ENCODE measurements at regions not wholly inside any gene's neighbourhood (a gene's known extent, or its start where the extent isn't known, plus 50 kb on each side); places are given as distances from the start of the nearest gene placed in this dataset.
"Not testable (repeated sequence)": the region's sequence is repeated elsewhere in the genome, so short reads cannot be mapped to it uniquely, and the experiment has no call there.

- DNase-seq, result no peak
Observed at GRCh38 chr6:160804639-160805038, 102.6 kb downstream of the PLG start.

- no peak for DNase-seq
Observed at GRCh38 chr6:160808263-160808662, 106.2 kb downstream of the PLG start.

GRCh38 chr6:160810238-160810637, 108.2 kb downstream of the PLG start:
- no peak for DNase-seq

- no peak for DNase-seq
Observed at GRCh38 chr6:160812097-160812496, 110.1 kb downstream of the PLG start.

GRCh38 chr6:160818934-160819333, 116.9 kb downstream of the PLG start:
- no peak for DNase-seq

- not testable (repeated sequence) for DNase-seq
Observed at GRCh38 chr6:160820661-160821060, 118.6 kb downstream of the PLG start.

- no peak for DNase-seq
Observed at GRCh38 chr6:160831739-160832138, 129.7 kb downstream of the PLG start.

- DNase-seq, result no peak
Observed at GRCh38 chr6:160832422-160832821, 130.4 kb downstream of the PLG start.

- no peak for DNase-seq
Observed at GRCh38 chr6:160837146-160837545, 135.1 kb downstream of the PLG start.

- no peak for DNase-seq
Observed at GRCh38 chr6:160851031-160851430, 140.5 kb upstream of the MAP3K4 start.

- DNase-seq, result no peak
Observed at GRCh38 chr6:160853946-160854345, 137.6 kb upstream of the MAP3K4 start.

- DNase-seq, result no peak
Observed at GRCh38 chr6:160858886-160859285, 132.7 kb upstream of the MAP3K4 start.

GRCh38 chr6:160859822-160860221, 131.7 kb upstream of the MAP3K4 start:
- DNase-seq, result no peak

GRCh38 chr6:160861824-160862223, 129.7 kb upstream of the MAP3K4 start:
- no peak for DNase-seq

- no peak for DNase-seq
Observed at GRCh38 chr6:160863782-160864181, 127.8 kb upstream of the MAP3K4 start.

- DNase-seq, result no peak
Observed at GRCh38 chr6:160871320-160871719, 120.2 kb upstream of the MAP3K4 start.

- DNase-seq, result no peak
Observed at GRCh38 chr6:160881148-160881808, 110.3 kb upstream of the MAP3K4 start.

- DNase-seq, result no peak
Observed at GRCh38 chr6:160882006-160882405, 109.6 kb upstream of the MAP3K4 start.

- peak; percentile 7 for DNase-seq
Observed at GRCh38 chr6:160882791-160883279, 108.7 kb upstream of the MAP3K4 start.

GRCh38 chr6:160883560-160883959, 108.0 kb upstream of the MAP3K4 start:
- no peak for DNase-seq

- DNase-seq, result no peak
Observed at GRCh38 chr6:160883999-160884398, 107.6 kb upstream of the MAP3K4 start.

GRCh38 chr6:160889148-160889547, 102.4 kb upstream of the MAP3K4 start:
- DNase-seq, result not testable (repeated sequence)

- no peak for DNase-seq
Observed at GRCh38 chr6:160891690-160892089, 99.9 kb upstream of the MAP3K4 start.

- no peak for DNase-seq
Observed at GRCh38 chr6:160895562-160895961, 96.0 kb upstream of the MAP3K4 start.
